ENCODE measurements at regions not wholly inside any gene's neighbourhood (a gene's known extent, or its start where the extent isn't known, plus 50 kb on each side); places are given as distances from the start of the nearest gene placed in this dataset.
A peak's percentile ranks its signal among the peaks of the same experiment; 100 is the strongest.
"Not testable (repeated sequence)": the region's sequence is repeated elsewhere in the genome, so short reads cannot be mapped to it uniquely, and the experiment has no call there.

DNA sequence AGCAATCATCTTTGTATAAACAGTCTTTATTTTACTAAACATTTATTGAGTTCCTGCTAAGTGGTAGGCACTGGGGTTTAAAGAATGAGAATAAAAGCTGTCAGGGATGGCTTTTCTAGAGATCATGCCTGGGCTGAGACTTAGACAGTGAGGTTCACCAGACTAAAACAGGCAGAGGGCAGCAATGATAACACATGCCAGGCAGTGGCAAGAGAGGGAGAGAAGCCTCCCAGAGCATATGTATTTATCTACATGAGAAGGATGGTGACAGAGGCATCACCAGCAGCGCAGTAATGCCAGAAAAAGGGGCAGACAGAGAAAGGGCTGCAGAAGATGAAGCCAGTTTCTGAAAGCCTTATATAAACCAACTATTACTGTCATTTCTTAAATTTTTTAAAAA, 121.0 kb upstream of the CCDC180 start:
- 89% methylated on average over 1 of the region's 1 CpG; no CpG with 5 or more reads in 1 of the 2 experiments for WGBS, 2 experiments (ENCODE audit: insufficient coverage in 1 of 2, insufficient read length in 1 of 2)
- Mint-ChIP-seq H3K9me3 (no peaks in the 10 kb centered on the region), H3K4me1 (peaks cover 6% of the 10 kb centered on the region), H3K36me3 (ENCODE audit: low read depth) (peaks cover 52% of the 10 kb centered on the region), H3K4me3 (no peak overlapping the region), H3K27ac (no peak overlapping the region), H3K27me3 (ENCODE audit: insufficient read depth) (no peaks in the 10 kb centered on the region)
- no peak for DNase-seq
- Histone ChIP-seq H3K9me3 (ENCODE audit: control insufficient read depth, low read length) (no peaks in the 10 kb centered on the region), H3K4me3 (ENCODE audit: low read length) (no peak overlapping the region), H3K27ac (ENCODE audit: low read depth, low read length) (no peak overlapping the region), H3K27me3 (ENCODE audit: control insufficient read depth, insufficient read depth, low read length, poor library complexity, severe bottlenecking) (no peaks in the 10 kb centered on the region), H3K4me1 (ENCODE audit: control insufficient read depth, insufficient read depth, low read length) (no peaks in the 10 kb centered on the region), H3K36me3 (ENCODE audit: control insufficient read depth, insufficient read depth, low read length) (no peaks in the 10 kb centered on the region), H3K9ac (ENCODE audit: extremely low read depth, low read length, poor library complexity, severe bottlenecking) (no peak overlapping the region)
- TF ChIP-seq, protein P1, sequence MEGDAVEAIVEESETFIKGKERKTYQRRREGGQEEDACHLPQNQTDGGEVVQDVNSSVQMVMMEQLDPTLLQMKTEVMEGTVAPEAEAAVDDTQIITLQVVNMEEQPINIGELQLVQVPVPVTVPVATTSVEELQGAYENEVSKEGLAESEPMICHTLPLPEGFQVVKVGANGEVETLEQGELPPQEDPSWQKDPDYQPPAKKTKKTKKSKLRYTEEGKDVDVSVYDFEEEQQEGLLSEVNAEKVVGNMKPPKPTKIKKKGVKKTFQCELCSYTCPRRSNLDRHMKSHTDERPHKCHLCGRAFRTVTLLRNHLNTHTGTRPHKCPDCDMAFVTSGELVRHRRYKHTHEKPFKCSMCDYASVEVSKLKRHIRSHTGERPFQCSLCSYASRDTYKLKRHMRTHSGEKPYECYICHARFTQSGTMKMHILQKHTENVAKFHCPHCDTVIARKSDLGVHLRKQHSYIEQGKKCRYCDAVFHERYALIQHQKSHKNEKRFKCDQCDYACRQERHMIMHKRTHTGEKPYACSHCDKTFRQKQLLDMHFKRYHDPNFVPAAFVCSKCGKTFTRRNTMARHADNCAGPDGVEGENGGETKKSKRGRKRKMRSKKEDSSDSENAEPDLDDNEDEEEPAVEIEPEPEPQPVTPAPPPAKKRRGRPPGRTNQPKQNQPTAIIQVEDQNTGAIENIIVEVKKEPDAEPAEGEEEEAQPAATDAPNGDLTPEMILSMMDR (conservative IDR thresholded peaks at IDR 0.05): no peak

DNA sequence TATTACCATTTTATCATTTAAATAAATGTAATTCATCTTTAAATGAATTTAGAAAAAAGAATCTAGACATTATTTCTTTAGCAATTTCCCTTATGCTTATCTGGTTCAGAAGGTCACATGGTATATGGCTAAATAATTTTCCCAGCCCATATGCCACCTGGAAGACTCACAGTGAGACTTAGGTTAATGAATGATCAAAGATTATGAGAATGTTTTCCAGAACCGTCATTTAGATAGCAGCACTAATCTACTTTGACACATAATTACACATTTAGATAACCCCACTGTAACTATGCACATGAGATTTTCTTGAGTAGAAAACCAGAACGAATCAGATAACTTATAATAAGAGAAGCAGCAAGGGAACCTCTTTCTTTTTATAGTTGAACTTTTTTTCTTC, 124.9 kb upstream of the CCDC180 start:
- DNase-seq; H3K36me3 ChIP-seq (ENCODE audit: control insufficient read depth, insufficient read depth, low read length); H3K9me3 ChIP-seq (ENCODE audit: control insufficient read depth, low read length); H3K9ac ChIP-seq (ENCODE audit: extremely low read depth, low read length, poor library complexity, severe bottlenecking); H3K27ac Mint-ChIP-seq; H3K4me1 Mint-ChIP-seq; H3K27me3 Mint-ChIP-seq (ENCODE audit: insufficient read depth); H3K4me3 Mint-ChIP-seq; H3K9me3 Mint-ChIP-seq; H3K4me1 ChIP-seq (ENCODE audit: control insufficient read depth, insufficient read depth, low read length); H3K27me3 ChIP-seq (ENCODE audit: control insufficient read depth, insufficient read depth, low read length, poor library complexity, severe bottlenecking); H3K4me3 ChIP-seq (ENCODE audit: low read length); H3K27ac ChIP-seq (ENCODE audit: low read depth, low read length): not testable (repeated sequence)
- WGBS, 2 experiments (ENCODE audit: insufficient coverage in 1 of 2, insufficient read length in 1 of 2): 78% methylated on average over 1 of the region's 2 CpGs; no CpG with 5 or more reads in 1 of the 2 experiments
- H3K36me3 Mint-ChIP-seq (ENCODE audit: low read depth): peaks cover 50% of the 10 kb centered on the region

DNA sequence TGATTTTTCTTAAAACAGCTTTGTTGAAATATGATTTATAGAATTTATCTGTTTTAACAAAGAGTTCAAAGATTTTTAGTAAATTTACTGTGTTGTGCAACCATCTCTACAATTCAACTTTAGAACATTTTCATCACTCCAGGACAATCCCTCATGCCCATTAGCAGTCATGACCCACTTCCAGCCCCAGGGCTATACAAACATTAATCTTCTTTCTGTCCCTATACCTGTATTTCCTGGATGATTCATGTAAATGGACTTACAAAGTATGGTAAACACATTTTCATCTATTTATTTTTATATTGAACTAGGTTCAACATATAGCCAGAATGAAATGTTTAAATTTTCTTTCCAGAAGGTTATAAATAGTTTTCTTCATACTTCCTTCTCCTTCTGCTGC, 127.8 kb upstream of the CCDC180 start:
- peaks cover 6% of the 10 kb centered on the region for H3K4me1 Mint-ChIP-seq
- no peaks in the 10 kb centered on the region for H3K9me3 ChIP-seq (ENCODE audit: control insufficient read depth, low read length)
- TF ChIP-seq, protein P1 (conservative IDR thresholded peaks at IDR 0.05): no peak
- no peak for DNase-seq
- H3K27me3 Mint-ChIP-seq (ENCODE audit: insufficient read depth): no peaks in the 10 kb centered on the region
- H3K4me3 ChIP-seq (ENCODE audit: low read length): no peak overlapping the region
- H3K4me1 ChIP-seq (ENCODE audit: control insufficient read depth, insufficient read depth, low read length): no peaks in the 10 kb centered on the region
- no peaks in the 10 kb centered on the region for H3K9me3 Mint-ChIP-seq
- H3K27ac Mint-ChIP-seq: no peak overlapping the region
- H3K27ac ChIP-seq (ENCODE audit: low read depth, low read length): no peak overlapping the region
- peaks cover 57% of the 10 kb centered on the region for H3K36me3 Mint-ChIP-seq (ENCODE audit: low read depth)
- H3K9ac ChIP-seq (ENCODE audit: extremely low read depth, low read length, poor library complexity, severe bottlenecking): no peak overlapping the region
- no peaks in the 10 kb centered on the region for H3K36me3 ChIP-seq (ENCODE audit: control insufficient read depth, insufficient read depth, low read length)
- H3K4me3 Mint-ChIP-seq: no peak overlapping the region
- H3K27me3 ChIP-seq (ENCODE audit: control insufficient read depth, insufficient read depth, low read length, poor library complexity, severe bottlenecking): no peaks in the 10 kb centered on the region

DNA sequence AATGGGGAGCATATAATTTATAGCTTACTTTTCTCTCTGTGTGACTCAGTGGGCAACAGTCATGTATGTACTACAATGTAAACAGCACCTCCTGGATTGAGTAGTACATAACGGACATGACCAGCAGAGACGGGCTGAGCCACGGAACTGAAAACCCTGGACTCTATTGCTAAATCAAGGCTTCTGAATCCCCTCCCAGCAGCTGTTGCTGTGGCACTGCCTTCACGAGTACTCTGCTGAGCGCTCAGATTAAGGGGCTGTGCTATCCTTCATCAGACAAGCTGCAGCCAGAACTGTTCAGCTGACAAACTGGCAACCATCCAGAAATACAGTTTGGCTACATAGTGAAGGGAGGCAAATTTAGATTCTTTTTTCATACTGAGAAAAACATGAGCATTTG, 131.3 kb upstream of the CCDC180 start:
- Mint-ChIP-seq H3K27ac (no peak overlapping the region), H3K9me3 (peaks cover 7% of the 10 kb centered on the region), H3K4me1 (no peaks in the 10 kb centered on the region), H3K4me3 (no peak overlapping the region), H3K36me3 (ENCODE audit: low read depth) (peaks cover 56% of the 10 kb centered on the region), H3K27me3 (ENCODE audit: insufficient read depth) (no peaks in the 10 kb centered on the region)
- no peak overlapping the region for H3K4me3 ChIP-seq (ENCODE audit: low read length)
- H3K36me3 ChIP-seq (ENCODE audit: control insufficient read depth, insufficient read depth, low read length): no peaks in the 10 kb centered on the region
- no peak overlapping the region for H3K27ac ChIP-seq (ENCODE audit: low read depth, low read length)
- H3K4me1 ChIP-seq (ENCODE audit: control insufficient read depth, insufficient read depth, low read length): no peaks in the 10 kb centered on the region
- no peaks in the 10 kb centered on the region for H3K27me3 ChIP-seq (ENCODE audit: control insufficient read depth, insufficient read depth, low read length, poor library complexity, severe bottlenecking)
- 88 to 96% methylated on average over 5 of the region's 5 CpGs for WGBS, 2 experiments (ENCODE audit: insufficient coverage in 1 of 2, insufficient read length in 1 of 2)
- no peaks in the 10 kb centered on the region for H3K9me3 ChIP-seq (ENCODE audit: control insufficient read depth, low read length)
- no peak overlapping the region for H3K9ac ChIP-seq (ENCODE audit: extremely low read depth, low read length, poor library complexity, severe bottlenecking)
- DNase-seq: no peak
- TF ChIP-seq, protein P1 (conservative IDR thresholded peaks at IDR 0.05): no peak

DNA sequence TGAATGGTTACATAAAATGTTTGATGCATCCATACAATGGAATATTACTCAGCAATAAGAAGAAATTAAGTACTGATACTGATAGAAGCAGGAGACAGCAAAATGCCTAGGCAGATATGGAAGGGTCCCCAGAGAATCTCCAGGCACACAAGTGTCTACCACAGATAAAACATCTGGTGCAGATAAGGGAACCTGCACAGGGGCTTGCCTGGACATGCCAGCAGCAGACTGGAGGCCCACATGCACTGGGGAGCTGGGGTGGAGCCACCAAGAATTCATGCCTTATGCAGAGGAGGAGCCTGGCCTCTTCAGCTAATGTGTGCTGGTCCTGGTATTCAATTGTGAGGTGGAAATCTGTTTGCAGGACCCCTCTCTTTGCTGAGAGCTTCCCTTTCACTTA, 129.2 kb upstream of the CTSV start:
- not testable (repeated sequence) for H3K27me3 Mint-ChIP-seq (ENCODE audit: insufficient read depth); DNase-seq; H3K9me3 Mint-ChIP-seq; H3K4me3 ChIP-seq (ENCODE audit: low read length); H3K9me3 ChIP-seq (ENCODE audit: control insufficient read depth, low read length); H3K36me3 ChIP-seq (ENCODE audit: control insufficient read depth, insufficient read depth, low read length); H3K4me1 Mint-ChIP-seq; H3K27ac Mint-ChIP-seq; H3K4me3 Mint-ChIP-seq; H3K9ac ChIP-seq (ENCODE audit: extremely low read depth, low read length, poor library complexity, severe bottlenecking); H3K4me1 ChIP-seq (ENCODE audit: control insufficient read depth, insufficient read depth, low read length); H3K27me3 ChIP-seq (ENCODE audit: control insufficient read depth, insufficient read depth, low read length, poor library complexity, severe bottlenecking)
- peak overlapping the region; percentile 10 for H3K27ac ChIP-seq (ENCODE audit: low read depth, low read length)
- H3K36me3 Mint-ChIP-seq (ENCODE audit: low read depth): peaks cover 46% of the 10 kb centered on the region
